GM23338 (cell line): ENCODE measurements at regions not wholly inside any gene's neighbourhood (a gene's known extent, or its start where the extent isn't known, plus 50 kb on each side); places are given as distances from the start of the nearest gene placed in this dataset.

Experiments
- ATAC-seq: fragments of 200-7000 bp; cut with Tn5 transposase; 3 replicates; pipeline ENCODE4 v1.9.1; 2020
- DNase-seq: peaks from one replicate; pipeline ENCODE4 v3.0.0-alpha.2; 2015; ENCODE audit warnings: low spot score
- H2AFZ ChIP-seq: fragments of 200-600 bp; sonication (generic); 2 replicates; pipeline ENCODE4 v1.8.0; 2016; ENCODE audit warnings: antibody characterized with exemption, mild to moderate bottlenecking, moderate library complexity
- H3F3A ChIP-seq: fragments of 200-600 bp; sonication (generic); replicated peaks from 2 replicates; pipeline ENCODE4 v1.8.0; 2017; ENCODE audit warnings: antibody characterized with exemption, mixed run types, low read depth
- H3K27ac ChIP-seq: fragments of 200-600 bp; sonication (generic); 2 replicates; pipeline ENCODE4 v1.6.1; 2016; ENCODE audit warnings: low read depth
- H3K27me3 ChIP-seq: fragments of 200-600 bp; sonication (generic); 2 replicates; pipeline ENCODE4 v1.8.0; 2016; ENCODE audit warnings: mild to moderate bottlenecking, mixed run types, moderate library complexity; ENCODE audit not compliant: insufficient read depth
- H3K36me3 ChIP-seq: fragments of 200-600 bp; sonication (generic); 2 replicates; pipeline ENCODE4 v1.8.0; 2016; ENCODE audit warnings: mild to moderate bottlenecking; ENCODE audit not compliant: insufficient read depth
- H3K4me1 ChIP-seq: fragments of 200-600 bp; sonication (generic); 2 replicates; pipeline ENCODE4 v1.8.0; 2016; ENCODE audit warnings: mild to moderate bottlenecking, moderate library complexity; ENCODE audit not compliant: insufficient read depth
- H3K4me2 ChIP-seq: fragments of 200-600 bp; sonication (generic); 2 replicates; pipeline ENCODE4 v1.7.1; 2017; ENCODE audit warnings: mixed run types
- H3K4me3 ChIP-seq: fragments of 200-600 bp; sonication (generic); 2 replicates; pipeline ENCODE4 v1.6.1; 2016; ENCODE audit warnings: mixed run types
- H3K79me2 ChIP-seq: fragments of 200-600 bp; sonication (generic); replicated peaks from 2 replicates; pipeline ENCODE4 v1.8.0; 2017; ENCODE audit warnings: mild to moderate bottlenecking; ENCODE audit not compliant: insufficient read depth
- H3K9me2 ChIP-seq: fragments of 200-600 bp; sonication (generic); 2 replicates; pipeline ENCODE4 v1.8.0; 2017; ENCODE audit not compliant: insufficient read depth
- H4K20me1 ChIP-seq: fragments of 200-600 bp; sonication (generic); replicated peaks from 2 replicates; pipeline ENCODE4 v1.8.0; 2017; ENCODE audit warnings: mild to moderate bottlenecking; ENCODE audit not compliant: insufficient read depth
- H3K27ac Mint-ChIP-seq: 2 replicates; pipeline ENCODE4 v1.8.0; 2020; ENCODE audit warnings: inconsistent platforms, mild to moderate bottlenecking, moderate library complexity, mixed read lengths
- H3K27me3 Mint-ChIP-seq: 3 replicates; pipeline ENCODE4 v1.8.0; 2022; ENCODE audit warnings: low read depth, mild to moderate bottlenecking, moderate library complexity, mixed read lengths, inconsistent platforms; ENCODE audit not compliant: insufficient read depth, poor library complexity
- H3K36me3 Mint-ChIP-seq: 3 replicates; pipeline ENCODE4 v1.8.0; 2021; ENCODE audit warnings: low read depth, mild to moderate bottlenecking, inconsistent platforms, moderate library complexity, mixed read lengths
- H3K4me1 Mint-ChIP-seq: 3 replicates; pipeline ENCODE4 v1.8.0; 2020; ENCODE audit warnings: mild to moderate bottlenecking, inconsistent platforms, mixed read lengths
- H3K4me3 Mint-ChIP-seq: 3 replicates; pipeline ENCODE4 v1.8.0; 2021; ENCODE audit warnings: moderate library complexity, mild to moderate bottlenecking, inconsistent platforms, mixed read lengths
- H3K9me3 Mint-ChIP-seq: 3 replicates; pipeline ENCODE4 v1.8.0; 2020; ENCODE audit warnings: moderate library complexity, mild to moderate bottlenecking, inconsistent platforms, mixed read lengths
- CREB1 ChIP-seq: fragments of 250-450 bp; sonication (Bioruptor Pico); IDR thresholded peaks from 2 replicates; pipeline ENCODE4 v1.5.0; 2020; ENCODE audit warnings: low read depth, mild to moderate bottlenecking, moderate library complexity
- JUNB ChIP-seq: IDR thresholded peaks from one replicate; pipeline ENCODE4 v1.6.1; 2016; ENCODE audit warnings: antibody characterized with exemption; ENCODE audit not compliant: unreplicated experiment
- POLR2AphosphoS5 ChIP-seq: IDR thresholded peaks from 2 replicates; pipeline ENCODE4 v1.6.1; 2016; ENCODE audit warnings: antibody characterized with exemption, low read depth
- REST ChIP-seq: IDR thresholded peaks from one replicate; pipeline ENCODE4 v1.6.1; 2018; ENCODE audit warnings: antibody characterized with exemption; ENCODE audit not compliant: unreplicated experiment
- ZNF114 ChIP-seq: fragments of 250-450 bp; sonication (Bioruptor Pico); IDR thresholded peaks from 2 replicates; pipeline ENCODE4 v1.5.0; 2020; ENCODE audit warnings: mild to moderate bottlenecking, moderate library complexity
- ZNF331 ChIP-seq: fragments of 250-450 bp; sonication (Bioruptor Pico); IDR thresholded peaks from 2 replicates; pipeline ENCODE4 v1.5.0; 2020; ENCODE audit warnings: low read depth, mild to moderate bottlenecking, moderate library complexity
- TF ChIP-seq, protein P1 (sequence below), 2 experiments: fragments of 200-600 bp in 1 of 2; sonication (generic) in 1 of 2; conservative IDR thresholded peaks; 2 replicates each; pipeline versions ENCODE4 v1.5.1 to v1.6.1; 2016 to 2017; ENCODE audit warnings: antibody characterized with exemption in 2 of 2, low read depth in 2 of 2, mild to moderate bottlenecking in 2 of 2, moderate library complexity in 1 of 2

- Mint-ChIP-seq H3K27me3 (peaks cover 2% of the 10 kb centered on the region), H3K9me3 (no peaks in the 10 kb centered on the region; the same call in 2 of the 3 replicates), H3K36me3 (no peaks in the 10 kb centered on the region; the same call in 2 of the 3 replicates), H3K4me3 (no peak overlapping the region), H3K27ac (no peak overlapping the region), H3K4me1 (peaks cover 14% of the 10 kb centered on the region)
- Histone ChIP-seq H3F3A (no peaks in the 10 kb centered on the region), H3K4me1 (peaks cover 15% of the 10 kb centered on the region), H3K9me2 (no peaks in the 10 kb centered on the region), H4K20me1 (no peaks in the 10 kb centered on the region), H3K36me3 (no peaks in the 10 kb centered on the region), H3K4me3 (no peak overlapping the region), H3K4me2 (no peak overlapping the region), H2AFZ (no peak overlapping the region), H3K27ac (no peak overlapping the region), H3K79me2 (no peaks in the 10 kb centered on the region), H3K27me3 (no peaks in the 10 kb centered on the region)
- ATAC-seq, result peak; percentile 70
- peak; percentile 36 for DNase-seq
- TF ChIP-seq, protein P1, sequence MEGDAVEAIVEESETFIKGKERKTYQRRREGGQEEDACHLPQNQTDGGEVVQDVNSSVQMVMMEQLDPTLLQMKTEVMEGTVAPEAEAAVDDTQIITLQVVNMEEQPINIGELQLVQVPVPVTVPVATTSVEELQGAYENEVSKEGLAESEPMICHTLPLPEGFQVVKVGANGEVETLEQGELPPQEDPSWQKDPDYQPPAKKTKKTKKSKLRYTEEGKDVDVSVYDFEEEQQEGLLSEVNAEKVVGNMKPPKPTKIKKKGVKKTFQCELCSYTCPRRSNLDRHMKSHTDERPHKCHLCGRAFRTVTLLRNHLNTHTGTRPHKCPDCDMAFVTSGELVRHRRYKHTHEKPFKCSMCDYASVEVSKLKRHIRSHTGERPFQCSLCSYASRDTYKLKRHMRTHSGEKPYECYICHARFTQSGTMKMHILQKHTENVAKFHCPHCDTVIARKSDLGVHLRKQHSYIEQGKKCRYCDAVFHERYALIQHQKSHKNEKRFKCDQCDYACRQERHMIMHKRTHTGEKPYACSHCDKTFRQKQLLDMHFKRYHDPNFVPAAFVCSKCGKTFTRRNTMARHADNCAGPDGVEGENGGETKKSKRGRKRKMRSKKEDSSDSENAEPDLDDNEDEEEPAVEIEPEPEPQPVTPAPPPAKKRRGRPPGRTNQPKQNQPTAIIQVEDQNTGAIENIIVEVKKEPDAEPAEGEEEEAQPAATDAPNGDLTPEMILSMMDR (conservative IDR thresholded peaks at IDR 0.05; ENCODE audit: low read depth in 2 of 2), result peak in 1 of 2 experiments; percentile 49; a peak in 2 of 4 replicates
- no peak for TF ChIP-seq CREB1 (CRISPR knock-in tag)
Observed at GRCh38 chr6:134457941-134458340, 140.0 kb upstream of the SGK1 start.

- Mint-ChIP-seq H3K4me3 (no peak overlapping the region), H3K4me1 (peaks cover 17% of the 10 kb centered on the region), H3K27ac (no peak overlapping the region), H3K27me3 (no peaks in the 10 kb centered on the region), H3K36me3 (no peaks in the 10 kb centered on the region; the same call in 2 of the 3 replicates), H3K9me3 (no peaks in the 10 kb centered on the region; the same call in 2 of the 3 replicates)
- Histone ChIP-seq H3K27ac (no peak overlapping the region), H3K4me2 (no peak overlapping the region), H3K4me1 (peaks cover 15% of the 10 kb centered on the region), H3K79me2 (no peaks in the 10 kb centered on the region), H3K27me3 (no peaks in the 10 kb centered on the region), H3F3A (no peaks in the 10 kb centered on the region), H3K36me3 (no peaks in the 10 kb centered on the region), H4K20me1 (no peaks in the 10 kb centered on the region), H3K4me3 (no peak overlapping the region), H2AFZ (no peak overlapping the region), H3K9me2 (no peaks in the 10 kb centered on the region)
- DNase-seq (no peak), ATAC-seq (no peak)
- TF ChIP-seq REST (no peak), POLR2AphosphoS5 (no peak)
Observed at GRCh38 chr6:134456226-134456625, 138.3 kb upstream of the SGK1 start.

- Histone ChIP-seq H3K27me3 (no peaks in the 10 kb centered on the region), H2AFZ (no peak overlapping the region), H3K79me2 (no peaks in the 10 kb centered on the region), H3K27ac (no peak overlapping the region), H3K36me3 (no peaks in the 10 kb centered on the region), H4K20me1 (no peaks in the 10 kb centered on the region), H3K4me1 (peaks cover 15% of the 10 kb centered on the region), H3F3A (no peaks in the 10 kb centered on the region), H3K4me3 (no peak overlapping the region), H3K9me2 (no peaks in the 10 kb centered on the region), H3K4me2 (no peak overlapping the region)
- no peaks in the 10 kb centered on the region for H3K27me3 Mint-ChIP-seq
- DNase-seq (no peak), ATAC-seq (no peak)
- no peak overlapping the region for H3K4me3 Mint-ChIP-seq
- no peaks in the 10 kb centered on the region for H3K9me3 Mint-ChIP-seq
- peak overlapping the region; percentile 63; the same call in 1 of the 2 replicates for H3K27ac Mint-ChIP-seq
- peaks cover 17% of the 10 kb centered on the region for H3K4me1 Mint-ChIP-seq
- H3K36me3 Mint-ChIP-seq, result no peaks in the 10 kb centered on the region; the same call in 2 of the 3 replicates
- no peak for TF ChIP-seq CREB1 (CRISPR knock-in tag)
- no peak for TF ChIP-seq ZNF331 (CRISPR knock-in tag)
- no peak for TF ChIP-seq ZNF114 (CRISPR knock-in tag)
- no peak for TF ChIP-seq JUNB
Observed at GRCh38 chr6:134455319-134455718, 137.4 kb upstream of the SGK1 start.
